SK-N-SH (cell line): ENCODE measurements at regions not wholly inside any gene's neighbourhood (a gene's known extent, or its start where the extent isn't known, plus 50 kb on each side); places are given as distances from the start of the nearest gene placed in this dataset.

Experiments
- CTCF ChIA-PET: fragments of 300-600, 350-600 bp; formaldehyde crosslinking; extraction: SDS; loops from one replicate; lab custom pipeline; 2021; lab: Yijun Ruan, JAX
- POLR2A ChIA-PET: fragments of 350-600 bp; sonication (Branson Sonifier 250); formaldehyde crosslinking; extraction: SDS; loops from one replicate; lab custom pipeline; 2020; ENCODE audit warnings: antibody characterized with exemption, inconsistent platforms; lab: Yijun Ruan, JAX
- DNase-seq: peaks from one replicate; pipeline ENCODE4 v3.0.0; 2012
- H2AFZ ChIP-seq: fragments of 200-600 bp; sonication (generic); 2 replicates; pipeline ENCODE4 v1.8.1; 2016; ENCODE audit warnings: antibody characterized with exemption, mild to moderate bottlenecking, low read depth
- H3F3A ChIP-seq: fragments of 200-600 bp; sonication (generic); replicated peaks from 2 replicates; pipeline ENCODE3; 2016; ENCODE audit warnings: antibody characterized with exemption, mild to moderate bottlenecking; ENCODE audit not compliant: insufficient read depth
- H3K27ac ChIP-seq, 2 experiments: fragments of 200-500 bp in 1 of 2; fragments of 200-600 bp in 1 of 2; sonication (Bioruptor generic) in 1 of 2; sonication (generic), shearing (Covaris generic) in 1 of 2; 2 replicates each; pipeline versions ENCODE4 v1.5.1 to v1.6.1; 2014 to 2016; ENCODE audit warnings: low read depth in 2 of 2, inconsistent platforms in 1 of 2, low read length in 1 of 2, mild to moderate bottlenecking in 1 of 2, mixed read lengths in 1 of 2
- H3K27me3 ChIP-seq: fragments of 200-600 bp; sonication (generic), shearing (Covaris generic); 2 replicates; pipeline ENCODE4 v1.6.1; 2016; ENCODE audit warnings: mixed run types; ENCODE audit not compliant: insufficient read depth
- H3K36me3 ChIP-seq, 2 experiments: fragments of 200-500 bp in 1 of 2; fragments of 200-600 bp in 1 of 2; sonication (Bioruptor generic) in 1 of 2; sonication (generic) in 1 of 2; replicated peaks in 1 of 2; 2 replicates each; pipeline versions ENCODE3 to v1.5.1; 2014 to 2016; ENCODE audit warnings: low read length in 1 of 2, mild to moderate bottlenecking in 1 of 2; ENCODE audit not compliant: insufficient read depth in 2 of 2, control insufficient read depth in 1 of 2
- H3K4me1 ChIP-seq, 2 experiments: fragments of 200-500 bp in 1 of 2; fragments of 200-600 bp in 1 of 2; sonication (Bioruptor generic) in 1 of 2; sonication (generic), shearing (Covaris generic) in 1 of 2; 2 replicates each; pipeline versions ENCODE4 v1.5.1 to v1.6.1; 2014 to 2016; ENCODE audit warnings: low read depth in 1 of 2, low read length in 1 of 2, mixed run types in 1 of 2; ENCODE audit not compliant: insufficient read depth in 2 of 2, control insufficient read depth in 1 of 2
- H3K4me2 ChIP-seq: fragments of 200-600 bp; sonication (generic), shearing (Covaris generic); 2 replicates; pipeline ENCODE4 v1.6.1; 2017; ENCODE audit warnings: mixed run types
- H3K4me3 ChIP-seq, 2 experiments: fragments of 200-500 bp in 1 of 2; fragments of 200-600 bp in 1 of 2; sonication (Bioruptor generic) in 1 of 2; sonication (generic), shearing (Covaris generic) in 1 of 2; 2 replicates each; pipeline versions ENCODE4 v1.5.1 to v1.8.1; 2014 to 2016; ENCODE audit warnings: low read depth in 2 of 2, inconsistent platforms in 1 of 2, low read length in 1 of 2, mild to moderate bottlenecking in 1 of 2, mixed read lengths in 1 of 2, moderate library complexity in 1 of 2
- H3K79me2 ChIP-seq: fragments of 200-600 bp; sonication (generic); 2 replicates; pipeline ENCODE4 v1.8.1; 2017; ENCODE audit warnings: mild to moderate bottlenecking; ENCODE audit not compliant: insufficient read depth
- H3K9ac ChIP-seq: fragments of 200-600 bp; sonication (generic); 2 replicates; pipeline ENCODE4 v1.6.1; 2017; ENCODE audit warnings: mixed run types
- H3K9me2 ChIP-seq: fragments of 200-600 bp; sonication (generic); 2 replicates; pipeline ENCODE4 v1.6.1; 2017; ENCODE audit warnings: mixed run types
- H3K9me3 ChIP-seq: fragments of 200-600 bp; sonication (generic); 2 replicates; pipeline ENCODE4 v1.6.1; 2017; ENCODE audit warnings: mixed run types, mild to moderate bottlenecking, moderate library complexity
- H4K20me1 ChIP-seq: fragments of 200-600 bp; sonication (generic); 2 replicates; pipeline ENCODE4 v1.6.1; 2017; ENCODE audit warnings: mild to moderate bottlenecking, mixed run types; ENCODE audit not compliant: insufficient read depth
- CHD2 ChIP-seq: fragments of 150-350 bp; IDR thresholded peaks from 2 replicates; pipeline ENCODE4 v1.6.1; 2018; ENCODE audit warnings: low read length; ENCODE audit not compliant: partially characterized antibody
- ELF1 ChIP-seq: IDR thresholded peaks from 2 replicates; pipeline ENCODE4 v1.4.0; 2012
- EZH2phosphoT487 ChIP-seq: fragments of 200-600 bp; sonication (generic); IDR thresholded peaks from 2 replicates; pipeline ENCODE4 v1.6.1; 2017; ENCODE audit warnings: low read depth, mixed run types, mild to moderate bottlenecking, antibody characterized with exemption, moderate library complexity, borderline replicate concordance
- FOSL2 ChIP-seq: IDR thresholded peaks from 2 replicates; pipeline ENCODE4 v1.4.0; 2012; ENCODE audit warnings: low read depth, mild to moderate bottlenecking, moderate library complexity, borderline replicate concordance
- FOXJ3 ChIP-seq: sonication (generic); formaldehyde crosslinking; IDR thresholded peaks from 2 replicates; pipeline ENCODE4 v1.5.1; 2020; ENCODE audit warnings: mild to moderate bottlenecking, missing genetic modification reagents
- FOXM1 ChIP-seq: IDR thresholded peaks from 2 replicates; pipeline ENCODE4 v1.4.0; 2012; ENCODE audit warnings: low read depth, mild to moderate bottlenecking
- GABPA ChIP-seq: IDR thresholded peaks from 2 replicates; pipeline ENCODE4 v1.4.0; 2012; ENCODE audit warnings: low read depth, mild to moderate bottlenecking
- GATA2 ChIP-seq: sonication (generic); formaldehyde crosslinking; IDR thresholded peaks from 2 replicates; pipeline ENCODE4 v1.5.0; 2020; ENCODE audit warnings: mild to moderate bottlenecking, missing genetic modification reagents
- JUND ChIP-seq: IDR thresholded peaks from 2 replicates; pipeline ENCODE4 v1.4.0; 2012
- MEF2A ChIP-seq: IDR thresholded peaks from 2 replicates; pipeline ENCODE4 v1.4.0; 2012; ENCODE audit warnings: low read depth, borderline replicate concordance
- MXI1 ChIP-seq: IDR thresholded peaks from 2 replicates; pipeline ENCODE4 v1.6.1; 2012; ENCODE audit warnings: mild to moderate bottlenecking, low read depth, low read length, improper control_type of control experiment
- NFIC ChIP-seq: IDR thresholded peaks from 2 replicates; pipeline ENCODE4 v1.4.0; 2012; ENCODE audit warnings: borderline replicate concordance
- NRF1 ChIP-seq: IDR thresholded peaks from 2 replicates; pipeline ENCODE4 v1.6.1; 2012; ENCODE audit warnings: low read depth, mild to moderate bottlenecking, low read length
- POLR2AphosphoS5 ChIP-seq: IDR thresholded peaks from 2 replicates; pipeline ENCODE4 v1.6.1; 2012; ENCODE audit warnings: low read depth, low read length
- RAD21 ChIP-seq: IDR thresholded peaks from 2 replicates; pipeline ENCODE4 v1.6.1; 2012; ENCODE audit warnings: mild to moderate bottlenecking, low read length
- RFX5 ChIP-seq: IDR thresholded peaks from 2 replicates; pipeline ENCODE4 v1.6.1; 2012; ENCODE audit warnings: mild to moderate bottlenecking, improper control_type of control experiment, low read length
- SIN3A ChIP-seq: IDR thresholded peaks from 2 replicates; pipeline ENCODE4 v1.6.1; 2012; ENCODE audit warnings: low read depth, mild to moderate bottlenecking, low read length, moderate library complexity, borderline replicate concordance
- SMC3 ChIP-seq: IDR thresholded peaks from 2 replicates; pipeline ENCODE4 v1.6.1; 2012; ENCODE audit warnings: low read depth, low read length, improper control_type of control experiment
- TCF12 ChIP-seq: IDR thresholded peaks from 2 replicates; pipeline ENCODE4 v1.4.0; 2012
- YY1 ChIP-seq: IDR thresholded peaks from 2 replicates; pipeline ENCODE4 v1.4.0; 2012; ENCODE audit warnings: low read depth, mild to moderate bottlenecking
- WGBS: methylation state at CpG from one replicate; pipeline ENCODE4 v1.1.6; 2017; ENCODE audit warnings: low lambda C conversion rate; 5-methylcytosine and 5-hydroxymethylcytosine counted together
- TF ChIP-seq, protein P1 (sequence below): fragments of 150-350 bp; IDR thresholded peaks from 2 replicates; pipeline ENCODE4 v1.6.1; 2017; ENCODE audit warnings: antibody characterized with exemption, low read length, low read depth, borderline replicate concordance
- TF ChIP-seq, protein P2 (sequence below): fragments of 150-350 bp; IDR thresholded peaks from 2 replicates; pipeline ENCODE4 v1.6.1; 2016; ENCODE audit warnings: mild to moderate bottlenecking, low read depth, low read length
- TF ChIP-seq, protein P3 (sequence below): IDR thresholded peaks from 2 replicates; pipeline ENCODE4 v1.4.0; 2012; ENCODE audit warnings: low read depth, borderline replicate concordance
- TF ChIP-seq, protein P4 (sequence below): IDR thresholded peaks from 2 replicates; pipeline ENCODE4 v1.4.0; 2012; ENCODE audit warnings: low read depth, borderline replicate concordance

DNA sequence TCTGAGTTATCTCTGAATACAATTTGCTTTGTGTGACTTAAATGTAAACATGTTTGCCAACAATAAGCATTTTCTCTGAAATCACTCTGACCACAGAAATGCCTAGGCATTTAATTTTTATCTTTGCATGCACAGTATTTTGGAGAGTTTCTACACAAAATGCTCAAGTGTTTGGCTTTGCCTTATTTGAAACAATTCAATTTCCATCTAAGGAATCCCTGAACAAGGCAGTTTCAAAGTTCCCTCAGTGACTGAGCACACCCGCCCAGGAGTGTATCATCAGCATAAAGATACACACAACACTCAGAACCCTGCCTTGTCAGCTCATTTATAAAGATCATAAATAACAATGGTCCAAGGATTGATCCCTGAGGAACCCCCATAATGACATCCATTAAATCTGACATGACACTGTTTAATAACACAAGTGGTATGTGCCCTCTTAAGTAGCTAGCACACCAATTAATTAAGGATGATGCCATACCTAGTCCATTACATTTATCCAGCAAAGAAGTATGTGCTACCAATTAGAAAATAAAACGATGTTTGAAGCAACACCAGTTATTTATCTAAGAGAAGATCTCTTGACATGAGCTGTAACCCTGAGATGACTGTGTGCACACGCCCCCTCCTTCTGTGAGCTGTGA, 585.8 kb downstream of the ADGRL2 start:
- H3K79me2 ChIP-seq = no peaks in the 10 kb centered on the region
- POLR2A ChIA-PET = no interaction called here

DNA sequence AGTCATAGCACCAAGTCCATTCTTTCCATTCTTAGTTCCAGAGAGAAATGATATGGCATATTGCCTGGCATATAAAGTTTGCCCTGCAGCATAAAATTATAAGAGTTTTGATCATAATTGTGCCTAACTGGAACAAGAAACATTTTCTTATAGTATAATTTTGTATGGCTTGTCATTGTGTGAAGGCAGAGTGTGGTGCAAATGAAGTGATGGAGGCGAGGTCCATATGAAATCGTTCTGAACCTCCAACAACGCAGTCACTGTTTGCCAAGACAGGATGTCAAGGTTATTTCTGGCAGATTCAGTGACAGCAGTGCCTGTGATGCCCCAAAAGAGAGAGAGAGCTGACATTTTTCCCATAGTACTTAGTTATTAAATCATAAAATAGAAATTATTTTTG, 584.0 kb downstream of the ADGRL2 start:
- H3K9me2 ChIP-seq = no peaks in the 10 kb centered on the region
- no peak overlapping the region for H3K27ac ChIP-seq
- no peaks in the 10 kb centered on the region for H3K4me1 ChIP-seq
- 63% methylated on average over 3 of the region's 3 CpGs for WGBS
- no peak overlapping the region for H3K4me2 ChIP-seq
- ChIA-PET CTCF (no interaction called here), POLR2A (no interaction called here)
- H4K20me1 ChIP-seq = no peaks in the 10 kb centered on the region
- H3K36me3 ChIP-seq = no peaks in the 10 kb centered on the region
- H3K79me2 ChIP-seq = no peaks in the 10 kb centered on the region
- no peaks in the 10 kb centered on the region for H3K9me3 ChIP-seq
- TF ChIP-seq JUND = no peak
- no peak for TF ChIP-seq SIN3A
- TF ChIP-seq, protein P1, sequence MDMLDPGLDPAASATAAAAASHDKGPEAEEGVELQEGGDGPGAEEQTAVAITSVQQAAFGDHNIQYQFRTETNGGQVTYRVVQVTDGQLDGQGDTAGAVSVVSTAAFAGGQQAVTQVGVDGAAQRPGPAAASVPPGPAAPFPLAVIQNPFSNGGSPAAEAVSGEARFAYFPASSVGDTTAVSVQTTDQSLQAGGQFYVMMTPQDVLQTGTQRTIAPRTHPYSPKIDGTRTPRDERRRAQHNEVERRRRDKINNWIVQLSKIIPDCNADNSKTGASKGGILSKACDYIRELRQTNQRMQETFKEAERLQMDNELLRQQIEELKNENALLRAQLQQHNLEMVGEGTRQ = no peak
- no peak for TF ChIP-seq RFX5
- no peak for TF ChIP-seq FOXM1
- TF ChIP-seq, protein P2, sequence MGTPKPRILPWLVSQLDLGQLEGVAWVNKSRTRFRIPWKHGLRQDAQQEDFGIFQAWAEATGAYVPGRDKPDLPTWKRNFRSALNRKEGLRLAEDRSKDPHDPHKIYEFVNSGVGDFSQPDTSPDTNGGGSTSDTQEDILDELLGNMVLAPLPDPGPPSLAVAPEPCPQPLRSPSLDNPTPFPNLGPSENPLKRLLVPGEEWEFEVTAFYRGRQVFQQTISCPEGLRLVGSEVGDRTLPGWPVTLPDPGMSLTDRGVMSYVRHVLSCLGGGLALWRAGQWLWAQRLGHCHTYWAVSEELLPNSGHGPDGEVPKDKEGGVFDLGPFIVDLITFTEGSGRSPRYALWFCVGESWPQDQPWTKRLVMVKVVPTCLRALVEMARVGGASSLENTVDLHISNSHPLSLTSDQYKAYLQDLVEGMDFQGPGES = no peak
- no peak for TF ChIP-seq NRF1
- no peak for TF ChIP-seq CHD2
- TF ChIP-seq FOSL2 = no peak
- no peak for TF ChIP-seq POLR2AphosphoS5
- no peak for TF ChIP-seq MXI1
- H3K27me3 ChIP-seq = no peaks in the 10 kb centered on the region
- no peak overlapping the region for H3K9ac ChIP-seq
- H2AFZ ChIP-seq = no peak overlapping the region
- no peak for DNase-seq
- no peaks in the 10 kb centered on the region for H3F3A ChIP-seq
- no peak overlapping the region for H3K4me3 ChIP-seq

More for the DNA sequence above, 585.8 kb downstream of the ADGRL2 start:
- no peak overlapping the region for H3K4me3 ChIP-seq
- DNase-seq = no peak
- no peaks in the 10 kb centered on the region for H3K36me3 ChIP-seq
- H3K9me2 ChIP-seq = no peaks in the 10 kb centered on the region
- no peak overlapping the region for H3K27ac ChIP-seq
- no peak overlapping the region for H2AFZ ChIP-seq
- H3K4me2 ChIP-seq = no peak overlapping the region
- CTCF ChIA-PET = no interaction called here
- no peaks in the 10 kb centered on the region for H3K9me3 ChIP-seq
- TF ChIP-seq RAD21 = no peak
- TF ChIP-seq, protein P3, sequence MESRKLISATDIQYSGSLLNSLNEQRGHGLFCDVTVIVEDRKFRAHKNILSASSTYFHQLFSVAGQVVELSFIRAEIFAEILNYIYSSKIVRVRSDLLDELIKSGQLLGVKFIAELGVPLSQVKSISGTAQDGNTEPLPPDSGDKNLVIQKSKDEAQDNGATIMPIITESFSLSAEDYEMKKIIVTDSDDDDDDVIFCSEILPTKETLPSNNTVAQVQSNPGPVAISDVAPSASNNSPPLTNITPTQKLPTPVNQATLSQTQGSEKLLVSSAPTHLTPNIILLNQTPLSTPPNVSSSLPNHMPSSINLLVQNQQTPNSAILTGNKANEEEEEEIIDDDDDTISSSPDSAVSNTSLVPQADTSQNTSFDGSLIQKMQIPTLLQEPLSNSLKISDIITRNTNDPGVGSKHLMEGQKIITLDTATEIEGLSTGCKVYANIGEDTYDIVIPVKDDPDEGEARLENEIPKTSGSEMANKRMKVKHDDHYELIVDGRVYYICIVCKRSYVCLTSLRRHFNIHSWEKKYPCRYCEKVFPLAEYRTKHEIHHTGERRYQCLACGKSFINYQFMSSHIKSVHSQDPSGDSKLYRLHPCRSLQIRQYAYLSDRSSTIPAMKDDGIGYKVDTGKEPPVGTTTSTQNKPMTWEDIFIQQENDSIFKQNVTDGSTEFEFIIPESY = no peak
- no peak for TF ChIP-seq YY1
- no peak for TF ChIP-seq CHD2
- no peak for TF ChIP-seq TCF12
- TF ChIP-seq, protein P4, sequence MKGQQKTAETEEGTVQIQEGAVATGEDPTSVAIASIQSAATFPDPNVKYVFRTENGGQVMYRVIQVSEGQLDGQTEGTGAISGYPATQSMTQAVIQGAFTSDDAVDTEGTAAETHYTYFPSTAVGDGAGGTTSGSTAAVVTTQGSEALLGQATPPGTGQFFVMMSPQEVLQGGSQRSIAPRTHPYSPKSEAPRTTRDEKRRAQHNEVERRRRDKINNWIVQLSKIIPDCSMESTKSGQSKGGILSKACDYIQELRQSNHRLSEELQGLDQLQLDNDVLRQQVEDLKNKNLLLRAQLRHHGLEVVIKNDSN = no peak
- TF ChIP-seq FOXJ3 (CRISPR knock-in tag) = no peak
- no peak for TF ChIP-seq NFIC
- TF ChIP-seq GATA2 = no peak
- no peak for TF ChIP-seq FOXM1
- no peak for TF ChIP-seq JUND
- no peak for TF ChIP-seq MEF2A
- no peak for TF ChIP-seq EZH2phosphoT487
- TF ChIP-seq ELF1 = no peak
- TF ChIP-seq POLR2AphosphoS5 = no peak
- TF ChIP-seq RFX5 = no peak
- TF ChIP-seq SMC3 = no peak
- no peak for TF ChIP-seq GABPA
- TF ChIP-seq SIN3A = no peak
- no peak for TF ChIP-seq NRF1
- 36% methylated on average over 3 of the region's 3 CpGs for whole genome bisulfite sequencing
- H4K20me1 ChIP-seq = no peaks in the 10 kb centered on the region
- H3K4me1 ChIP-seq = no peaks in the 10 kb centered on the region
- H3K27me3 ChIP-seq = no peaks in the 10 kb centered on the region
- no peaks in the 10 kb centered on the region for H3F3A ChIP-seq
- no peak overlapping the region for H3K9ac ChIP-seq
